Stomach (tissue), 8 donors: ENCODE measurements at regions not wholly inside any gene's neighbourhood (a gene's known extent, or its start where the extent isn't known, plus 50 kb on each side); places are given as distances from the start of the nearest gene placed in this dataset.
A peak's percentile ranks its signal among the peaks of the same experiment; 100 is the strongest.

Experiments
- DNase-seq, 2 donors: peaks; one replicate each; pipeline versions ENCODE4 v3.0.0 to v3.0.0-alpha.2; 2013 to 2019
- H3K27ac ChIP-seq, 5 donors: fragments of 200-600 bp in 4 of 5; sonication (generic) in 4 of 5; one replicate each; pipeline ENCODE4 v1.5.1; 2013 to 2019; ENCODE audit warnings: mild to moderate bottlenecking in 1 of 5, moderate library complexity in 1 of 5
- H3K27me3 ChIP-seq, 3 donors: fragments of 200-600 bp; sonication (generic); one replicate each; pipeline ENCODE4 v1.5.1; 2017 to 2019; ENCODE audit warnings: mixed run types in 1 of 3
- H3K36me3 ChIP-seq, 4 donors: fragments of 200-600 bp; sonication (generic); 1 replicate in 3 of 4; 2 replicates in 1 of 4; pipeline ENCODE4 v1.5.1; 2016 to 2019
- H3K4me1 ChIP-seq, 4 donors: fragments of 200-600 bp; sonication (generic); one replicate each; pipeline ENCODE4 v1.5.1; 2016 to 2019
- H3K4me3 ChIP-seq, 4 donors: fragments of 200-600 bp; sonication (generic) in 3 of 4; one replicate each; pipeline ENCODE4 v1.5.1; 2016 to 2019; ENCODE audit warnings: mild to moderate bottlenecking in 1 of 4
- H3K9me3 ChIP-seq, 4 donors: fragments of 200-600 bp; sonication (generic); one replicate each; pipeline ENCODE4 v1.5.1; 2016 to 2019
- EP300 ChIP-seq: sonication (generic); formaldehyde crosslinking; IDR thresholded peaks from one replicate; pipeline ENCODE4 v1.6.1; 2017; ENCODE audit warnings: antibody characterized with exemption
- POLR2A ChIP-seq, 4 donors: fragments of 450-650 bp; IDR thresholded peaks; one replicate each; pipeline ENCODE4 v1.6.1; 2016; ENCODE audit warnings: antibody characterized with exemption in 4 of 4, control low read depth in 2 of 4, mild to moderate bottlenecking in 1 of 4, moderate library complexity in 1 of 4
- POLR2AphosphoS5 ChIP-seq, 3 donors: sonication (generic); formaldehyde crosslinking; IDR thresholded peaks; one replicate each; pipeline ENCODE4 v1.6.1; 2016; ENCODE audit warnings: antibody characterized with exemption in 3 of 3
- WGBS, 5 donors: extraction: QIAGEN DNeasy Blood & Tissue Kit in 3 of 5; methylation state at CpG; one replicate each; pipeline versions ENCODE4 v1.1.5 to v1.1.7; 2013 to 2018; 5-methylcytosine and 5-hydroxymethylcytosine counted together
- intact Hi-C: fragments of 100-400 bp; cut with DNase I; formaldehyde crosslinking; loops from one replicate; pipeline ENCODE4 v1.15.1; 2023; ENCODE audit warnings: low total_unique reads
- TF ChIP-seq, protein P1 (sequence below), 7 experiments: fragments of 450-650 bp in 4 of 7; fragments of 200-600 bp in 3 of 7; sonication (generic) in 3 of 7; IDR thresholded peaks; one replicate each; pipeline ENCODE4 v1.5.1; 2016 to 2019; ENCODE audit warnings: antibody characterized with exemption in 7 of 7, control low read depth in 2 of 7, mild to moderate bottlenecking in 1 of 7
- donor health status: healthy with polysubstance abuse.
- donor health status: Bipolar disorder and iron deficiency.
- donor health status: healthy.

DNA sequence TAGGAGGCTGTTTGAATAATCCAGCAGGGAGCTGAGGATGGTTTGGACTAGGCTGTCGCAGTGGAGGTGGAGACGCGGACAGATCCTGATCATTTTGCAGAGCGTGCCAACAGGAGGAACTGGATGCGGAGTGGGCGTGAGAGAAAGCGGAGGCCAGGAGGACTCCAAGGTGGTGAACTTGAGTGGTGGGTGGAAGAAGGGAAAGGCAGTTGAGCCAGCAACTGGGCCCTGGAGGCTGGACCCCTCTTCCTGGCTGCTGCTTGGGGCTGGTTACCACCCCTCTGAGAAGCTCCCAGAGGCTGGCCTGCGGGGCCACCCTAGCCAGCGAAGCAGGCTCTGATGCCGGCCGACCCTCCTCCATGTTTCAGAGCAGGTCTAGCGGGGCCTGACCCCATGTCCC, 56.8 kb upstream of the KCNA1 start:
- no peak for DNase-seq
- H3K27me3 ChIP-seq, result peaks cover 0 to 41% (median under 1%) of the 10 kb centered on the region in 3 donors
- peaks cover 2 to 7% (median 5%) of the 10 kb centered on the region in 4 donors for H3K4me1 ChIP-seq
- H3K27ac ChIP-seq, result no peak overlapping the region
- intact Hi-C loops, result no loop called here
- TF ChIP-seq, protein P1, sequence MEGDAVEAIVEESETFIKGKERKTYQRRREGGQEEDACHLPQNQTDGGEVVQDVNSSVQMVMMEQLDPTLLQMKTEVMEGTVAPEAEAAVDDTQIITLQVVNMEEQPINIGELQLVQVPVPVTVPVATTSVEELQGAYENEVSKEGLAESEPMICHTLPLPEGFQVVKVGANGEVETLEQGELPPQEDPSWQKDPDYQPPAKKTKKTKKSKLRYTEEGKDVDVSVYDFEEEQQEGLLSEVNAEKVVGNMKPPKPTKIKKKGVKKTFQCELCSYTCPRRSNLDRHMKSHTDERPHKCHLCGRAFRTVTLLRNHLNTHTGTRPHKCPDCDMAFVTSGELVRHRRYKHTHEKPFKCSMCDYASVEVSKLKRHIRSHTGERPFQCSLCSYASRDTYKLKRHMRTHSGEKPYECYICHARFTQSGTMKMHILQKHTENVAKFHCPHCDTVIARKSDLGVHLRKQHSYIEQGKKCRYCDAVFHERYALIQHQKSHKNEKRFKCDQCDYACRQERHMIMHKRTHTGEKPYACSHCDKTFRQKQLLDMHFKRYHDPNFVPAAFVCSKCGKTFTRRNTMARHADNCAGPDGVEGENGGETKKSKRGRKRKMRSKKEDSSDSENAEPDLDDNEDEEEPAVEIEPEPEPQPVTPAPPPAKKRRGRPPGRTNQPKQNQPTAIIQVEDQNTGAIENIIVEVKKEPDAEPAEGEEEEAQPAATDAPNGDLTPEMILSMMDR (IDR thresholded peaks at IDR 0.05), result no peak
- TF ChIP-seq POLR2A (IDR thresholded peaks at IDR 0.05) (no peak), POLR2AphosphoS5 (IDR thresholded peaks at IDR 0.05) (no peak), EP300 (no peak)
- WGBS, 5 donors, result 89 to 95% (median 91%) methylated on average over 11 to 12 of the region's 12 CpGs
- no peaks in the 10 kb centered on the region for H3K9me3 ChIP-seq
- no peak overlapping the region for H3K4me3 ChIP-seq
- no peaks in the 10 kb centered on the region for H3K36me3 ChIP-seq

DNA sequence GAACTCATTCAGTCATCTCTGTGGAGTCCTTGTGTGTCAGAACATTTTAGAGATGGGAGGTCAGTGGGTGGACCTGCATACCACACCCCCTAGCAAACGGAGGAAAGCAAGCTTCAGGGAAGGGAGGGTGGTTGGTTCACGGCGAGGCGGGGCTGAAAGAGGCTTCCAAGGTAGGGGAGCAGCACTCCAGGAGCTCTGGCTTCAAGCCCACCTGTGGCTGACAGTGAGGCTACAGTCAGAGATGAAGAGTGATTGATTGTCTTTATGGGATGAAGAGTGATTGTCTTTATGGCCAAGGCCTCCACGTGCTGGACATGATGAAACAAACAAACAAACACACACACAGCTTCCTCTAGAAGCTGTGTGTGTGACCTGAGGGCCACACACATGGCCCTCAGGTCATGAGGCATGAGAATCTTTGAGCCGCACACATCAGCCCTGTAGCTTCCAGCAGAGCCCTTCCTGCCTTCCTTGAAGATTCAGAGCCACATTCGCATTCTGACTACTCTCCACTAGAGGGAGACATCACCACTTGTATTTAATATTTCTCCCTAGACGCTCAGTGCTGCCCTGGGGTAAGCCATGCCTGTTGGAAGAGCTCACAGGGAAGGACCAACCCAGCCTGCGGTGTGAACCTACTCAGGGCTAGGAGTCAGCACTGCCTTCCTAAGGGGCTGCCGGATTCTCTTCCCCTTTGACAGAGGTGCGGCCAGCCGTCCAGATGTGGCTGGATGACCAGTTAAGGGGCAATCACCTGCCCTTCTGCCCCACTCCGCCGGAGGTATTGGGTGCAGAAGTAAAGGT, 54.4 kb upstream of the KCNA1 start:
- H3K27me3 ChIP-seq, result peaks cover 0 to 49% (median 8%) of the 10 kb centered on the region in 3 donors
- intact Hi-C loops, result loop anchor here (5.0 kb wide), 2 partner anchors 152 to 227 kb away; no protein-coding TSS in a partner anchor
- 30 to 37% (median 35%) methylated on average over 13 to 14 of the region's 14 CpGs for WGBS, 5 donors
- H3K9me3 ChIP-seq, result no peaks in the 10 kb centered on the region
- peak; percentile 57 to 91 for DNase-seq
- no peak overlapping the region for H3K4me3 ChIP-seq
- peaks cover 8 to 21% (median 13%) of the 10 kb centered on the region in 4 donors for H3K4me1 ChIP-seq
- no peaks in the 10 kb centered on the region for H3K36me3 ChIP-seq
- H3K27ac ChIP-seq, result no peak overlapping the region
- TF ChIP-seq EP300, result no peak
- TF ChIP-seq POLR2AphosphoS5 (IDR thresholded peaks at IDR 0.05), result no peak
- TF ChIP-seq, protein P1 (IDR thresholded peaks at IDR 0.05), result peak in 5 of 7 experiments; percentile 38 to 78 (median 71)

DNA sequence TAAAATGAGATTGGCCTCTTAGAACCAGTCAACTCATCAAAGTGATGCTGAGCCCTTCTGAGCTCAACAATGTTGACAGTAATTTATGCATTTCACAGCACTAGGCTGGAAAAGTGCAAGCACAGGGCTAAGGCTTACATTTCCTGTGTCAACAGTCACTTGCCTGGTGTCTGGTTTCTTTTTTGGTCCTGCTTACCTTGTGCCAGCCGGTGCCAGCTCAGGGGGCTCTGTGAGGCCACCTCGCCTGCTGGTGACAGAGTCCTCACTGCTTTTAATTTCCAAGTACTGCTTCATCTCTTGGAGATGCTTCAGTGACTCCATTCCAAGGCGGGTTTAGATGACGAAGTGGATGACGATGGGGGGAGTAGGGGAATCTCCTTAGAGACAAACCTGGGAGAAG, 53.1 kb upstream of the KCNA1 start:
- DNase-seq, result no peak
- Histone ChIP-seq H3K4me3 (no peak overlapping the region), H3K27ac (no peak overlapping the region), H3K9me3 (no peaks in the 10 kb centered on the region), H3K4me1 (peaks cover 8 to 24% (median 13%) of the 10 kb centered on the region in 4 donors), H3K36me3 (no peaks in the 10 kb centered on the region), H3K27me3 (peaks cover 0 to 48% (median 8%) of the 10 kb centered on the region in 3 donors)
- 64 to 70% (median 68%) methylated on average over 5 of the region's 5 CpGs for WGBS, 5 donors
- intact Hi-C loops, result loop anchor here (5.0 kb wide), 2 partner anchors 151 to 226 kb away; no protein-coding TSS in a partner anchor
- no peak for TF ChIP-seq POLR2AphosphoS5 (IDR thresholded peaks at IDR 0.05)
- TF ChIP-seq EP300, result no peak

DNA sequence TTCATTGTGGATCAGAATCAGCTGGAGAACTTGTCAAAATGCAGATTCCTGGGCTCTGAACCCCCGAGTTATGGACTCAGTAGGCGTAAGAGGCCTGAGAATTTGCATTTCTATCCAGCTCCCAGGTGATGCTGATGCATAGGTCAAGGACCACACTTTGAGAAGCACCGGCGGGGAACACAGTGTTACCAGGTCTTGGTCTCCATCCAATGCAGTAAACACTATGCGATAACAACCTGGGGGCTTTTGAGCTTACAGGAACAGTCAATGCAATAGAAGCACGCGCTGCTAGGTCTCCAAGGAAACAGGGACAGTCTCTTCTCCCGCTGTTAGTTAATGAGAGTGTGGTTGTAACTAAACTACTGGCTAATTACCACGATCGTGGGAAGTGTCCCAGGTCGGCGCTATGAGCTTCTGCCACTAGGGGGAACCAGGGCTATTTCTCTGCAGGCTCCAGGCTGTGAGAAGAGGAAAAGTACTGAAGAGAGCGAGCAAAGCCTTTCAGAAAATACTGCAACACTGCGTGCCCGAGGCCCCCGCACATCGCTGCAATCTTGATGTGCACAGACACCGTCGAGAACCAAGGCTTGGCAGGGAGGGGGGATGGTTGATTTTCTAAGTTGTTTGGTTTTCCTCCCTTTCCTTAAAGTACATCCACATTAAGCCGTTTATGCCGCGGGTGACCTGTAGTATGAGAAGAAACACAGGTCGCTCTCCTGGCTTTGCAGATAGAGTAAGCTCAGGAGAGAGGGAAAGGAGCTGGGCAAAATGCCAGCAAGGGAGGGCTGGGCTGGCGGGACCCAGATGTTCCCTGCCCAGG, 52.0 kb upstream of the KCNA1 start:
- TF ChIP-seq POLR2A (IDR thresholded peaks at IDR 0.05), result no peak
- TF ChIP-seq, protein P1 (IDR thresholded peaks at IDR 0.05), result peak in 5 of 7 experiments; percentile 62 to 86 (median 81)
- intact Hi-C loops, result loop anchor here (5.0 kb wide), 2 partner anchors 150 to 225 kb away; no protein-coding TSS in a partner anchor
- peaks cover 0 to 47% (median 8%) of the 10 kb centered on the region in 3 donors for H3K27me3 ChIP-seq

More for the DNA sequence above, 52.0 kb upstream of the KCNA1 start:
- Histone ChIP-seq H3K27ac (peak overlapping the region in 1 of 5 donors; percentile 69), H3K9me3 (no peaks in the 10 kb centered on the region), H3K4me3 (peak overlapping the region in 3 of 4 donors; percentile 2 to 34 (median 14)), H3K36me3 (no peaks in the 10 kb centered on the region), H3K4me1 (peaks cover 8 to 24% (median 13%) of the 10 kb centered on the region in 4 donors)
- WGBS, 5 donors, result 2 to 10% (median 6%) methylated on average over 23 to 24 of the region's 24 CpGs
- DNase-seq, result peak; percentile 78 to 88
